SH-SY5Y (cell line): ENCODE measurements at regions not wholly inside any gene's neighbourhood (a gene's known extent, or its start where the extent isn't known, plus 50 kb on each side); places are given as distances from the start of the nearest gene placed in this dataset.

ENCODE experiments used
- GATA2 ChIP-seq: IDR thresholded peaks from 2 replicates; pipeline ENCODE4 v1.6.1; 2011; ENCODE audit warnings: mild to moderate bottlenecking, low read depth, low read length
- GATA3 ChIP-seq: IDR thresholded peaks from 2 replicates; pipeline ENCODE4 v1.6.1; 2011; ENCODE audit warnings: low read depth, mild to moderate bottlenecking, low read length, moderate library complexity

DNA sequence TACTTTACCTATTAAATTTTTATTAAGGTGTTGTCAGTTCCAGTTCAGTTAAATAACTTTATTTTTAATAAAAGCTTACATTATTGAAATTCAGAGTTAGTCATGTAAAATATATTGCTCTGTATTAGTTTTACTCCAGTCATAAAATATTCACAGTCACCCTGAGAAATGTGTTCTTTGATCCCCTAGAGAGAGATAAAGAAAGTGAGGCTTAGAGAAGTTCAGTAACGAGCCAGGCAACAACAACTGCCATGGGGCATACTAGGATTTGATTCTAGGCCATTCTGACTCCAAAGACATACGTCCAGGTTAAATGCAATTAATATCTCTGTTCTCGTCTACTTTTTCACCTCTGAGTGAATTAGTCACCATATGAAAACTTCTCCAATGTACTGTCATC, 761.9 kb upstream of the CXADR start:
- TF ChIP-seq GATA2 (no peak), GATA3 (no peak)
